NCI-H187 (cell line): ENCODE measurements at regions not wholly inside any gene's neighbourhood (a gene's known extent, or its start where the extent isn't known, plus 50 kb on each side); places are given as distances from the start of the nearest gene placed in this dataset.
A peak's percentile ranks its signal among the peaks of the same experiment; 100 is the strongest.

ENCODE experiments used
- DNase-seq, 2 experiments: peaks; one replicate each; lab custom pipeline; 2025; lab: John Stamatoyannopoulos, UW

- no peak for DNase-seq
Observed at GRCh38 chr3:130260918-130261317, 84.6 kb upstream of the COL6A5 start.

GRCh38 chr3:130263708-130264107 is 81.8 kb upstream of the COL6A5 start:
- DNase-seq, result no peak

- DNase-seq, result no peak
Observed at GRCh38 chr3:130266817-130267216, 78.7 kb upstream of the COL6A5 start.

- peak in 1 of 2 experiments; percentile 46 for DNase-seq
Observed at GRCh38 chr3:130276203-130276803, 69.2 kb upstream of the COL6A5 start.

- DNase-seq, result no peak
Observed at GRCh38 chr3:130288670-130289069, 56.8 kb upstream of the COL6A5 start.

GRCh38 chr3:130291148-130291547 is 54.3 kb upstream of the COL6A5 start:
- DNase-seq, result no peak

- DNase-seq, result no peak
Observed at GRCh38 chr3:130293247-130293646, 52.2 kb upstream of the COL6A5 start.
